ENCODE measurements at regions not wholly inside any gene's neighbourhood (a gene's known extent, or its start where the extent isn't known, plus 50 kb on each side); places are given as distances from the start of the nearest gene placed in this dataset.

GRCh38 chr6:43912598-43913371 lies 142.8 kb downstream of the VEGFA start (continued):
- TF ChIP-seq ZBTB33 (CRISPR knock-in tag; IDR thresholded peaks at IDR 0.05) (0 out of 2 replicates have a peak, but pooled peaks have one; percentile 16), ZBTB34 (CRISPR knock-in tag; IDR thresholded peaks at IDR 0.05) (peak; percentile 74), BRD4 (CRISPR knock-in tag; IDR thresholded peaks at IDR 0.05) (peak; percentile 94), MYNN (CRISPR knock-in tag; IDR thresholded peaks at IDR 0.05; ENCODE audit: low read depth) (peak; percentile 2; the same call in 1 of the 2 replicates), SMYD3 (CRISPR knock-in tag; IDR thresholded peaks at IDR 0.05) (0 out of 2 replicates have a peak, but pooled peaks have one; percentile 88), THAP11 (CRISPR knock-in tag; IDR thresholded peaks at IDR 0.05) (peak; percentile 41; the same call in 1 of the 2 replicates), MAFK (conservative IDR thresholded peaks at IDR 0.05 in 1 of 2, IDR thresholded peaks at IDR 0.05 in 1 of 2; ENCODE audit: low read length in 2 of 2) (peak; percentile 53 to 64; a peak in 3 of 4 replicates), ZNF101 (CRISPR knock-in tag; IDR thresholded peaks at IDR 0.05; ENCODE audit: borderline replicate concordance, low read depth) (0 out of 2 replicates have a peak, but pooled peaks have one; percentile 27), AHR (CRISPR knock-in tag; IDR thresholded peaks at IDR 0.05) (0 out of 2 replicates have a peak, but pooled peaks have one; percentile 33), KAT2B (IDR thresholded peaks at IDR 0.05; ENCODE audit: borderline replicate concordance, low read depth, low read length) (no peak), MLLT10 (CRISPR knock-in tag; IDR thresholded peaks at IDR 0.05) (no peak), ZFY (CRISPR knock-in tag; IDR thresholded peaks at IDR 0.05) (peak; percentile 85), SP2 (CRISPR knock-in tag; IDR thresholded peaks at IDR 0.05) (no peak), HCFC1 (IDR thresholded peaks at IDR 0.05; ENCODE audit: low read depth, low read length) (no peak), ZNF12 (CRISPR knock-in tag; IDR thresholded peaks at IDR 0.05) (no peak), PCBP1 (IDR thresholded peaks at IDR 0.05; ENCODE audit: borderline replicate concordance, low read depth, low read length) (no peak), ZUFSP (CRISPR knock-in tag; IDR thresholded peaks at IDR 0.05; ENCODE audit: borderline replicate concordance) (no peak), ASH2L (IDR thresholded peaks at IDR 0.05; ENCODE audit: insufficient read length, low read depth, low read length) (peak; percentile 96), GABPA (IDR thresholded peaks at IDR 0.05; ENCODE audit: low read depth, low read length) (no peak), GABPA (CRISPR knock-in tag; IDR thresholded peaks at IDR 0.05; ENCODE audit: low read depth) (peak; percentile 34; the same call in 1 of the 2 replicates), DDIT3 (CRISPR knock-in tag; IDR thresholded peaks at IDR 0.05) (no peak)
